GM12878 (cell line): ENCODE measurements at regions not wholly inside any gene's neighbourhood (a gene's known extent, or its start where the extent isn't known, plus 50 kb on each side); places are given as distances from the start of the nearest gene placed in this dataset.

ENCODE experiments used
- CHD4 ChIP-seq: fragments of 200-600 bp; sonication (generic); IDR thresholded peaks from 2 replicates; pipeline ENCODE4 v1.6.1; 2016; ENCODE audit warnings: mild to moderate bottlenecking
- CTCF ChIP-seq, 3 experiments: IDR thresholded peaks in 2 of 3; conservative IDR thresholded peaks in 1 of 3; 2 replicates each; pipeline ENCODE4 v1.5.1; 2011; ENCODE audit warnings: low read depth in 3 of 3, low read length in 3 of 3, mild to moderate bottlenecking in 3 of 3, control low read depth in 2 of 3, moderate library complexity in 2 of 3, inconsistent platforms in 1 of 3, mixed read lengths in 1 of 3; ENCODE audit not compliant: control insufficient read depth in 2 of 3, insufficient read depth in 1 of 3; ENCODE audit errors: extremely low read depth in 1 of 3
- E2F8 ChIP-seq: fragments of 450-650 bp; IDR thresholded peaks from 2 replicates; pipeline ENCODE4 v1.6.1; 2018; ENCODE audit warnings: mild to moderate bottlenecking, low read depth, moderate library complexity; ENCODE audit not compliant: partially characterized antibody
- ELK1 ChIP-seq: IDR thresholded peaks from 2 replicates; pipeline ENCODE4 v1.6.1; 2012; ENCODE audit warnings: low read depth, low read length, improper control_type of control experiment
- EZH2 ChIP-seq: IDR thresholded peaks from 2 replicates; pipeline ENCODE4 v1.6.1; 2012; ENCODE audit warnings: low read depth, mild to moderate bottlenecking, control low read depth, inconsistent platforms, low read length, borderline replicate concordance; ENCODE audit not compliant: control insufficient read depth
- KDM1A ChIP-seq: fragments of 200-600 bp; sonication (generic); IDR thresholded peaks from 2 replicates; pipeline ENCODE4 v1.6.1; 2016; ENCODE audit warnings: borderline replicate concordance
- MAX ChIP-seq: IDR thresholded peaks from 2 replicates; pipeline ENCODE4 v1.6.1; 2012; ENCODE audit warnings: low read depth, low read length, improper control_type of control experiment
- MEF2B ChIP-seq: fragments of 450-650 bp; IDR thresholded peaks from 2 replicates; pipeline ENCODE4 v1.6.1; 2018; ENCODE audit warnings: mild to moderate bottlenecking, moderate library complexity; ENCODE audit not compliant: partially characterized antibody, poor library complexity, severe bottlenecking
- MTA2 ChIP-seq: fragments of 450-650 bp; IDR thresholded peaks from 2 replicates; pipeline ENCODE4 v1.6.1; 2016; ENCODE audit warnings: low read depth, mild to moderate bottlenecking, moderate library complexity
- NFIC ChIP-seq: IDR thresholded peaks from 2 replicates; pipeline ENCODE4 v1.6.1; 2012; ENCODE audit warnings: low read depth, mild to moderate bottlenecking, inconsistent platforms, low read length, moderate library complexity
- NR2C1 ChIP-seq: fragments of 450-650 bp; IDR thresholded peaks from 2 replicates; pipeline ENCODE4 v1.6.1; 2017; ENCODE audit warnings: antibody characterized with exemption, mild to moderate bottlenecking, moderate library complexity

GRCh38 chr12:107451246-107451645 is 234.4 kb upstream of the PWP1 start:
- TF ChIP-seq ELK1 = no peak
- no peak for TF ChIP-seq CTCF (IDR thresholded peaks at IDR 0.05 in 2 of 3, conservative IDR thresholded peaks at IDR 0.05 in 1 of 3; ENCODE audit: control insufficient read depth in 2 of 3, extremely low read depth in 1 of 3, insufficient read depth in 1 of 3, low read depth in 3 of 3, low read length in 3 of 3)
- TF ChIP-seq NFIC = no peak
- TF ChIP-seq EZH2 = no peak
- no peak for TF ChIP-seq MEF2B
- no peak for TF ChIP-seq E2F8
- TF ChIP-seq NR2C1 = no peak
- TF ChIP-seq MAX = no peak
- TF ChIP-seq KDM1A = no peak
- TF ChIP-seq MTA2 = no peak
- no peak for TF ChIP-seq CHD4
